PC-9 (cell line): ENCODE measurements at regions not wholly inside any gene's neighbourhood (a gene's known extent, or its start where the extent isn't known, plus 50 kb on each side); places are given as distances from the start of the nearest gene placed in this dataset.

ENCODE experiments used
- CTCF ChIP-seq: fragments of 200-600 bp; sonication (generic); conservative IDR thresholded peaks from 2 replicates; pipeline ENCODE4 v1.6.1; 2017; ENCODE audit warnings: mixed run types, antibody characterized with exemption, mild to moderate bottlenecking, moderate library complexity
- EZH2 ChIP-seq: fragments of 200-600 bp; sonication (generic); IDR thresholded peaks from 2 replicates; pipeline ENCODE4 v1.8.0; 2017; ENCODE audit warnings: antibody characterized with exemption, low read depth

- TF ChIP-seq CTCF (no peak), EZH2 (no peak)
Measured at GRCh38 chr20:57761413-57761734, 51.6 kb upstream of the PMEPA1 start.
